ENCODE measurements at regions not wholly inside any gene's neighbourhood (a gene's known extent, or its start where the extent isn't known, plus 50 kb on each side); places are given as distances from the start of the nearest gene placed in this dataset.

GRCh38 chr2:71742953-71743601 lies 289.7 kb downstream of the DYSF start:
- no peak overlapping the region for H3K4me3 ChIP-seq (ENCODE audit: low read depth, low read length)
- DNase-seq (ENCODE audit: low read depth): no peak
- no peak for TF ChIP-seq CTCF (IDR thresholded peaks at IDR 0.05; ENCODE audit: low read depth, low read length, missing control alignments)

- no peak for TF ChIP-seq CTCF (IDR thresholded peaks at IDR 0.05; ENCODE audit: low read depth, low read length, missing control alignments)
- no peak for DNase-seq (ENCODE audit: low read depth)
- H3K4me3 ChIP-seq (ENCODE audit: low read depth, low read length): no peak overlapping the region
These were observed 283.6 kb downstream of the DYSF start for GRCh38 chr2:71736986-71737385.

GRCh38 chr2:71736091-71736861 lies 282.9 kb downstream of the DYSF start:
- DNase-seq (ENCODE audit: low read depth): no peak
- TF ChIP-seq CTCF (IDR thresholded peaks at IDR 0.05; ENCODE audit: low read depth, low read length, missing control alignments): no peak
- no peak overlapping the region for H3K4me3 ChIP-seq (ENCODE audit: low read depth, low read length)
